ENCODE measurements at regions not wholly inside any gene's neighbourhood (a gene's known extent, or its start where the extent isn't known, plus 50 kb on each side); places are given as distances from the start of the nearest gene placed in this dataset.

DNA sequence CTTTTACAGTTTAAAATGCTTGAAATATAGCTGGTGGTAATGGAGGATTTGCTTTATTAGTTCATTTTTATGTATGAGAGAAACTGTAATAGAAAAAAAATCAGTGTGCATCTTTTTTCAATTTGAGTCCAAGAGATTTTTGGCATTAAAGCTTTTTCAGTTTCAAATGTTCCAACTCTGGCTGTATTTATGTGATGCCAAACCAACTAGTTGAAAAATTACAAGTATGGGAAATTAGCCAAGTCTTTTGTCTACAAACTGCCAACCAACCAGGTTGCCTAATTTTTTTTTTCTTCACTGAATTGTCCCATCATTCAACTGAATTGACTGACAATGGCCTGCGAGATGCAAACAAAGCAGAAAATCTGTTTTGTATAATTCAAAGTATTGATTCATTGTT, 95.7 kb downstream of the ICOS start:
- WGBS, 2 donors = 33 to 44% methylated on average over 1 of the region's 1 CpG
- H3K27ac ChIP-seq = no peak overlapping the region
- no peak for DNase-seq

DNA sequence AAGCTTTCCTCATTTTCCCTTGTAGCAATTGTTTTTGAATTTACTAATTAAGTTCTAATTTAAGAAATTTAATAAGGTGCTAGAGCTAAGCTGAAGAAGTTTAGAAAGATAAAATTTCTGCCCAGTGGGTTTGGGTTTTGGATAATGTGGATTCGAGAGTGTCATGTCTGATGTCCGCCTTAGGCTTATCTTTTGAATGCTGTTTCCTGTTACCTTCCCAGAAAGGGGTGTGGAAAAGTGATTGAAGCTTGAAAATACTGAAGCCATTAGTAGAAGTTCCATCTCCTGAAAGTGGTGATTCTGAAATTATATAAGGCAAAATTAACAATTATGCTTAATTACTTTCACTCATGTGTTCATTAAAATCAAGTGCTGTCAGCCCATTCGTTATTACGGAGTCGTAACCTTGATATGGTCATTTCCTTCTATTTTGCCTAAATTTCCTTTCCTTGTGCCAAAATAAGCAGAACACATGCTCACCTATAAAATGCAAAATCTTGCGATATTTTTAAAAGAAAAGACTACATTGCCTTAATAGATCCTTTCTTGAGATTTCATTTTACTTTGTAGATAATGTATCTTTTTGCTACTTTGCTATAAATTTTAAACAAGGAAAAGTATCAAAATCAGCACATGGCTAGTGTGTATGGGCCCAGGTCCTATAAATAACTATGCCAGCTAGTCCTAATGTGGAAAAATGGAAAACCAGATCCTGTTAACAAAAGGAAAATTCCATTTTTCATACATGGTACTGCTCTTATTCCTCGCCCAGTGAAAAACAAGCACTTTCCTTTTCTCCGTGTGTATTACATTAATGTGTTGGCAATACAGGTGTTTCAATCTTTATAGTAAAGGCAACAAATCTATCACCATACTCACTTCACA, 97.3 kb downstream of the ICOS start:
- intact Hi-C loops (cut with DNase I) = no loop called here
- H3K4me1 ChIP-seq = peaks cover 0 to 11% (median 0%) of the 10 kb centered on the region in 3 donors
- no peak for DNase-seq
- TF ChIP-seq, protein P1, sequence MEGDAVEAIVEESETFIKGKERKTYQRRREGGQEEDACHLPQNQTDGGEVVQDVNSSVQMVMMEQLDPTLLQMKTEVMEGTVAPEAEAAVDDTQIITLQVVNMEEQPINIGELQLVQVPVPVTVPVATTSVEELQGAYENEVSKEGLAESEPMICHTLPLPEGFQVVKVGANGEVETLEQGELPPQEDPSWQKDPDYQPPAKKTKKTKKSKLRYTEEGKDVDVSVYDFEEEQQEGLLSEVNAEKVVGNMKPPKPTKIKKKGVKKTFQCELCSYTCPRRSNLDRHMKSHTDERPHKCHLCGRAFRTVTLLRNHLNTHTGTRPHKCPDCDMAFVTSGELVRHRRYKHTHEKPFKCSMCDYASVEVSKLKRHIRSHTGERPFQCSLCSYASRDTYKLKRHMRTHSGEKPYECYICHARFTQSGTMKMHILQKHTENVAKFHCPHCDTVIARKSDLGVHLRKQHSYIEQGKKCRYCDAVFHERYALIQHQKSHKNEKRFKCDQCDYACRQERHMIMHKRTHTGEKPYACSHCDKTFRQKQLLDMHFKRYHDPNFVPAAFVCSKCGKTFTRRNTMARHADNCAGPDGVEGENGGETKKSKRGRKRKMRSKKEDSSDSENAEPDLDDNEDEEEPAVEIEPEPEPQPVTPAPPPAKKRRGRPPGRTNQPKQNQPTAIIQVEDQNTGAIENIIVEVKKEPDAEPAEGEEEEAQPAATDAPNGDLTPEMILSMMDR (IDR thresholded peaks at IDR 0.05) = no peak
- TF ChIP-seq POLR2A (IDR thresholded peaks at IDR 0.05) = no peak
- no peak overlapping the region for H3K27ac ChIP-seq
- no peak overlapping the region for H3K4me3 ChIP-seq
- no peaks in the 10 kb centered on the region for H3K36me3 ChIP-seq
- WGBS, 2 donors = 83 to 86% methylated on average over 8 of the region's 8 CpGs
- no peaks in the 10 kb centered on the region for H3K9me3 ChIP-seq
- no peaks in the 10 kb centered on the region for H3K27me3 ChIP-seq

More for the DNA sequence above, 95.7 kb downstream of the ICOS start:
- H3K36me3 ChIP-seq = no peaks in the 10 kb centered on the region
- peaks cover 0 to 11% (median 0%) of the 10 kb centered on the region in 3 donors for H3K4me1 ChIP-seq
- no peaks in the 10 kb centered on the region for H3K9me3 ChIP-seq
- no peak overlapping the region for H3K4me3 ChIP-seq
- H3K27me3 ChIP-seq = no peaks in the 10 kb centered on the region
- intact Hi-C loops (cut with DNase I) = no loop called here
- TF ChIP-seq, protein P1 (IDR thresholded peaks at IDR 0.05) = no peak
- TF ChIP-seq POLR2A (IDR thresholded peaks at IDR 0.05) = no peak

DNA sequence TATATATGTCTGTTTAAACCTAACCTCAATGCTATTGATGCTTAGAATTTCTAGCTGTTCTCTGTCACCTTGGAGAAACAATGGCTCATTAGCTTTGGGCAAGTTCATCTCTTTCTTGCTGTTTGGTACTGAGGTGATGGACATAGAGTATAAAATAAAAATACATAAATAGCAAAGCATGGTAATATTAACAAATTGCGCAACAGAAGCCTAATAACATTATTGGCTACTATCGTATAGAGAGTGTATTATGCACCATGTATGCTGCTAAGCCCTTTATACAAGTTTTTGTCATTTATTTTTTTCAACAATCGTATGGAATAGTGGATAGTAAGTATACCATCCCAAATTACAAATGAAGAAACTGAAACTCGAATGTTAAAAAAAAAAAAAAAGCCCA, 100.1 kb downstream of the ICOS start:
- WGBS, 2 donors = 84% methylated on average over 4 of the region's 4 CpGs
- no peaks in the 10 kb centered on the region for H3K27me3 ChIP-seq
- H3K4me3 ChIP-seq = no peak overlapping the region
- intact Hi-C loops (cut with DNase I) = no loop called here
- H3K27ac ChIP-seq = no peak overlapping the region
- DNase-seq = no peak
- H3K9me3 ChIP-seq = no peaks in the 10 kb centered on the region
- peaks cover 0 to 5% (median 0%) of the 10 kb centered on the region in 3 donors for H3K4me1 ChIP-seq
- H3K36me3 ChIP-seq = no peaks in the 10 kb centered on the region
- TF ChIP-seq POLR2A (IDR thresholded peaks at IDR 0.05) = no peak
- TF ChIP-seq, protein P1 (IDR thresholded peaks at IDR 0.05) = no peak

DNA sequence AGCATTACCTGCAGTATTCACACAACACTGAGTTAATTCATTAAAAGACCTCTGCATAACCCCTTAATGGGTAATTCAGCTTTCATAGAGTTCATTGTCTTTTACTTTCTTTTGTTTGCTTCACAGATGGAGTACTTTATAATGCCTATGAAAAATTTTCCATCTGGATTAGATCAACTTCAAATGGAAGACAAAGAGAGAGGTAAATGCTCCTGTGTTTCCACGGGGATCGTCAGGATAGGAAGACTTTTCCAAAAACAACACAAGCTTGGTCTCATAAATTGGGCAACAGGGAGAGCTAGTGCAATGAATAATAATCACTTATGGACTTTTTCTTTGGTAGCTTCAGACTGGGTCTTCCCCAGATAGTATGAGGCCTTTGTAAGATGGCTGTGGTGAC, 100.7 kb downstream of the ICOS start:
- Histone ChIP-seq H3K4me3 (no peak overlapping the region), H3K36me3 (no peaks in the 10 kb centered on the region), H3K9me3 (no peaks in the 10 kb centered on the region), H3K27ac (no peak overlapping the region), H3K27me3 (no peaks in the 10 kb centered on the region), H3K4me1 (no peaks in the 10 kb centered on the region)
- DNase-seq = no peak
- TF ChIP-seq, protein P1 (IDR thresholded peaks at IDR 0.05) = no peak
- no peak for TF ChIP-seq POLR2A (IDR thresholded peaks at IDR 0.05)
- 66 to 71% methylated on average over 2 of the region's 2 CpGs for WGBS, 2 donors
- intact Hi-C loops (cut with DNase I) = no loop called here

DNA sequence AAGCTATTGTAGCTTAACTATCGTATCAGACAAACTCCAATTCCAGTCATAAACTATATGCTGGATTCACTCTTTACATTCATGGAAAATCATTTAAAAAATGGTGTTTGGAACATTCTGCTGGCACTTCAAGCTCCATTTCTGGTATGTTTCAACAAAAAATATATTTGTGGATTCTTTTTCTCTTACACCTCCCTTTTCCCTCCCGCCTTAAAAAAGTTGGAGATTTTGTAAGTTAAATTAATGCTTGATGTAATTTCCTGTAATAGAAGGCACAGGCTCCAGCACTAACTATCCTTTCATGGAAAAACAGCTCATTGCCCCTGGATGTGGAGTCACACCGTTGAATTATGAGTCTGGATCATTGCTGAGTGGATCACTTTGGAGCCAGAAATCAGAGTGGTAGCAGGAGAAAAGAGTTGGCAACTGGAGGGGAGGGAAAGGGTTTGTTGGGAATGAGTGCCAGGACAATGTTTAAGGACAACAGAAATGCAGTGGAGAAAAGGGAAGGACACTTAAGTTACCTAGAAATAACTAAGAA, 102.8 kb downstream of the ICOS start:
- Histone ChIP-seq H3K27ac (no peak overlapping the region), H3K4me1 (no peaks in the 10 kb centered on the region), H3K4me3 (no peak overlapping the region), H3K9me3 (no peaks in the 10 kb centered on the region), H3K27me3 (no peaks in the 10 kb centered on the region), H3K36me3 (no peaks in the 10 kb centered on the region)
- no peak for DNase-seq
- TF ChIP-seq POLR2A (IDR thresholded peaks at IDR 0.05) = no peak
- intact Hi-C loops (cut with DNase I) = no loop called here
- 56 to 60% methylated on average over 3 of the region's 3 CpGs for WGBS, 2 donors
